ENCODE measurements at regions not wholly inside any gene's neighbourhood (a gene's known extent, or its start where the extent isn't known, plus 50 kb on each side); places are given as distances from the start of the nearest gene placed in this dataset.

DNA sequence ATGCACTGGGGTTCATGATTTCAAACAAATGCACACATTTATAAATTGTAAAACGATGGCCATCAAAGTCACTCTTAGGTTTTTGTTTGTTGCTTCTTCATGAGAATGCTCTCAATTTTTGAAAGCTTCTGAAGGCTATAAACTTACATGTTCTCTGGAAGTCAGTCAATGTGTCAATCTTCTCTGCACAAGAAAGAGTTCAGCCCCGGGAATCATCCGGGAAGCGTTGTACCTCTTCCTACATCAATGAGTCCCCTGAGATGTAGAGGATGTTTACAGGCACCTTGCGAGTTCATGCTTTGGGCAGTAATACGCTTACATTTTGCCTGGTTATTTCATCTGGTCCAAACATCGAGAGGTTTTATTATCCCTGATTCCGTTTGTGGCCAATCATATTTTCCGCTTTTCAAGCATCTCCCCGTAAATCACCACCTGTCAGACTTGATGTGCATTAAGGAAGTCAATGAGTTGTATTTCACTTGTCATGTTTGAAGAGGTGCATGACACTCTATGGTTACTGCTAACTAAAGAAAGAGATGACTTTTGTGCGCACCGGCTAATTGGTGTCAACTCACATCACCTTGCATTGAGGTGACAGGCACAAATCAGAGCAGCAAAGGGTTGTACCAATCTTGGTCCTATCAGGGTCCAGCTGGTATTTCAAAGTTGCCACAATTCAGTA lies 750.7 kb downstream of the SORCS3 start:
- H3K27me3 ChIP-seq (ENCODE audit: control insufficient read depth in 1 of 2, insufficient read depth in 2 of 2, low read length in 2 of 2), result no peaks in the 10 kb centered on the region
- H3K9ac ChIP-seq (ENCODE audit: low read length), result no peak overlapping the region
- H3K36me3 ChIP-seq (ENCODE audit: insufficient read depth, low read length), result no peaks in the 10 kb centered on the region
- no peaks in the 10 kb centered on the region for H3K4me1 ChIP-seq (ENCODE audit: insufficient read depth, low read length)
- no peak overlapping the region for H3K27ac ChIP-seq (ENCODE audit: low read depth, low read length)
- H3K9me3 ChIP-seq (ENCODE audit: low read length), result no peaks in the 10 kb centered on the region
- no peak overlapping the region for H3K4me3 ChIP-seq (ENCODE audit: low read depth in 1 of 2, low read length in 2 of 2)

DNA sequence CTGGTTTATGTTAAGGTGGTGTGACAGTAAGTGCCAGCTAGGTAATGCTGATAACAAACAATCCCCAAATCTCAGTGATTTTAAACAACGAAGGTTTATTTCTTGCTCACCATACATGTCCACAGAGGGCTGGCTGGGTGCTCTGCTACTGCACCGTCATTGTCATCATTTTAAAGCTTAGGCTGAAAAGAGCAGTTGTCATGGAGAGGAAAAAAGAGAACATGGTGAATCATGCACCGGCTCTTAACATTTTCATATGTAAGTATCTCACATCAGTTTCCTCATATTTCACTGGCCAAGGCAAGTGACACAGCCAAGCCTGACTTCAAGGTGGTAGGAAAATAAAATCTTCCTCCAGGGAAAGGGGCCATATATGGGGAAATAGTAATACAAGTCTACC lies 746.9 kb downstream of the SORCS3 start:
- Histone ChIP-seq H3K36me3 (ENCODE audit: insufficient read depth, low read length) (no peaks in the 10 kb centered on the region), H3K9me3 (ENCODE audit: low read length) (no peaks in the 10 kb centered on the region), H3K4me1 (ENCODE audit: insufficient read depth, low read length) (no peaks in the 10 kb centered on the region), H3K9ac (ENCODE audit: low read length) (no peak overlapping the region), H3K27ac (ENCODE audit: low read depth, low read length) (no peak overlapping the region), H3K27me3 (ENCODE audit: control insufficient read depth in 1 of 2, insufficient read depth in 2 of 2, low read length in 2 of 2) (no peaks in the 10 kb centered on the region), H3K4me3 (ENCODE audit: low read depth in 1 of 2, low read length in 2 of 2) (no peak overlapping the region)

DNA sequence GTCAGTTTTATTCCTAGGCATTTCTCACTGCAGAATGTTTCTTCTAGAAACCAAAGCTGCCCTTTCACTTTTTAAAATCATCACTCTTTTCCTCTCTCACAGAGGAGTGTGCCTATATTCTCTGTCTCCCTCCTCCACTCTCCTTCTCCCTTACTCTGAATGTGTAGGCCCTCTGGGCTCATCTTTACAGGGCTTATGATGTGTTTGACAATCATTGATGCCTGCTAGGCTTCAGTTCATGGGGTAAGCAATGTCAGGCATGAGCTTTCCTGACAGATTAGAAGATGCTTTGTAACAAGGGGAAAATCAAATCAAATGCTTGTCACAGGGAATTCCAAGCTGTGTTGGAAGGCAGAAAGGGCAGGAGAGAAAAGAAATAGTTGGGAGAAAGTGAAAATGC lies 742.9 kb downstream of the SORCS3 start:
- no peaks in the 10 kb centered on the region for H3K9me3 ChIP-seq (ENCODE audit: low read length)
- no peaks in the 10 kb centered on the region for H3K27me3 ChIP-seq (ENCODE audit: control insufficient read depth in 1 of 2, insufficient read depth in 2 of 2, low read length in 2 of 2)
- H3K27ac ChIP-seq (ENCODE audit: low read depth, low read length), result no peak overlapping the region
- no peak overlapping the region for H3K4me3 ChIP-seq (ENCODE audit: low read depth in 1 of 2, low read length in 2 of 2)
- H3K4me1 ChIP-seq (ENCODE audit: insufficient read depth, low read length), result no peaks in the 10 kb centered on the region
- no peaks in the 10 kb centered on the region for H3K36me3 ChIP-seq (ENCODE audit: insufficient read depth, low read length)
- H3K9ac ChIP-seq (ENCODE audit: low read length), result no peak overlapping the region

DNA sequence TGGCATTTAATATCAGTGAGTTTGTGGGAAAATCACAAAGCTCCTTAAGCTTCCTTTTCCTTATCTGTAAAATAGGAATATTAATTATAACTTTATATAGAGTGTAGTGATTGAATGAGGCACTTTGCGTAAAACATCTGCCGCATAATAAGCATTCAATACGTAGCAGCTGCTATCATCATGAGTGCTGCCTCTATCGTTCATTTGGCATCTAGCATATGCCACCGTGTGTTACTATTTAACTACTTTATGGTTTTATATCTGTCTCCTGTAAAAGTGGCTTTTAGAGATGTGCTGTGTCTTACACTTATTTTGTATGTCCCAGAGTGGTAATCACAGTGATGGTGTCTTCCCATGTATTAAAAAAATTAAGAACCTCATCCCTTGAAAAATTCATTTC lies 729.6 kb downstream of the SORCS3 start:
- no peaks in the 10 kb centered on the region for H3K4me1 ChIP-seq (ENCODE audit: insufficient read depth, low read length)
- no peak overlapping the region for H3K4me3 ChIP-seq (ENCODE audit: low read depth in 1 of 2, low read length in 2 of 2)
- no peak overlapping the region for H3K27ac ChIP-seq (ENCODE audit: low read depth, low read length)
- H3K36me3 ChIP-seq (ENCODE audit: insufficient read depth, low read length), result no peaks in the 10 kb centered on the region
- H3K9me3 ChIP-seq (ENCODE audit: low read length), result no peaks in the 10 kb centered on the region
- no peaks in the 10 kb centered on the region for H3K27me3 ChIP-seq (ENCODE audit: control insufficient read depth in 1 of 2, insufficient read depth in 2 of 2, low read length in 2 of 2)
- no peak overlapping the region for H3K9ac ChIP-seq (ENCODE audit: low read length)

- Histone ChIP-seq H3K9me3 (ENCODE audit: low read length) (no peaks in the 10 kb centered on the region), H3K4me3 (ENCODE audit: low read depth in 1 of 2, low read length in 2 of 2) (no peak overlapping the region), H3K4me1 (ENCODE audit: insufficient read depth, low read length) (no peaks in the 10 kb centered on the region), H3K27ac (ENCODE audit: low read depth, low read length) (no peak overlapping the region), H3K9ac (ENCODE audit: low read length) (no peak overlapping the region), H3K27me3 (ENCODE audit: control insufficient read depth in 1 of 2, insufficient read depth in 2 of 2, low read length in 2 of 2) (no peaks in the 10 kb centered on the region), H3K36me3 (ENCODE audit: insufficient read depth, low read length) (no peaks in the 10 kb centered on the region)
These were observed 718.6 kb downstream of the SORCS3 start for GRCh38 chr10:105359708-105360107.

DNA sequence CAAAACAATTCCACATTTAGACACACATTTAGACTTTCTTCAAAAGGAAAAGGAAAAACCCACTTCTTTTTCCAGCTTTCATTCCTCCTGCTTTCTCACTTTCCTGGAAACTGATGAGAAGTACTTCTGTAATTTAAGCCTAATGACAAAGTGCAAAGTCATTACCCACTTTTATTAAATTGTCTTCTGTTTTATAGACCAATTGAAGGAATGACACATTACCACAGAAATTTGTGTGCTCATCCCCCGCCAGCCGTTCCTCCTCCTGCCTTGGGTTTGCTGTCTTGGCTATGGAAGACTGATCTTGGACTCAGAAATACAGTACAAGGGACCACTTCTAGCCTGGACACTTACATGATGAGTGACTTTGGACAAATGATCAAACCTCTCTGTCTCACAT lies 717.8 kb downstream of the SORCS3 start:
- H3K36me3 ChIP-seq (ENCODE audit: insufficient read depth, low read length), result no peaks in the 10 kb centered on the region
- no peak overlapping the region for H3K9ac ChIP-seq (ENCODE audit: low read length)
- no peaks in the 10 kb centered on the region for H3K9me3 ChIP-seq (ENCODE audit: low read length)
- H3K27ac ChIP-seq (ENCODE audit: low read depth, low read length), result no peak overlapping the region
- no peaks in the 10 kb centered on the region for H3K4me1 ChIP-seq (ENCODE audit: insufficient read depth, low read length)
- no peaks in the 10 kb centered on the region for H3K27me3 ChIP-seq (ENCODE audit: control insufficient read depth in 1 of 2, insufficient read depth in 2 of 2, low read length in 2 of 2)
- no peak overlapping the region for H3K4me3 ChIP-seq (ENCODE audit: low read depth in 1 of 2, low read length in 2 of 2)

GRCh38 chr10:105356626-105357025 lies 715.5 kb downstream of the SORCS3 start:
- H3K4me3 ChIP-seq (ENCODE audit: low read depth in 1 of 2, low read length in 2 of 2), result no peak overlapping the region

DNA sequence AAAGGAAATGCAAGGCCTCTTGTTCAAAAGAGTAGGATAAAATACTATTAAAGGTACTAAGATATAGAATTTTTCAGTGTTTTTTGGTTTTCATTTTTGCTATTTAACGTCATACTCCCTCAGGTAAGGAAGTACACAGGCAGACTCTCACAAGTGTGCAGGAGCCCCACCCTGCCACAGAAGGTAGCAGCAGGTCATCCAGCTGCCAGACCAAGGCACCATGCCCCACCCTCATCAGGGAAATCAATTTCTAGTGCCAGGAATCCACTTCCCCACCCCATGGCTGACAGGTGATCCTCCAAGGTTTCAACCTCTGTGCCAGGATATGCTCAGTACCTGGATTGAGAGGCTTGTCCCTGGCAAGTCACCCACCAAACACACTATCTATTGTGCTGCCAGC lies 712.9 kb downstream of the SORCS3 start:
- Histone ChIP-seq H3K36me3 (ENCODE audit: insufficient read depth, low read length) (no peaks in the 10 kb centered on the region), H3K27me3 (ENCODE audit: control insufficient read depth in 1 of 2, insufficient read depth in 2 of 2, low read length in 2 of 2) (no peaks in the 10 kb centered on the region), H3K4me3 (ENCODE audit: low read depth in 1 of 2, low read length in 2 of 2) (no peak overlapping the region), H3K9me3 (ENCODE audit: low read length) (no peaks in the 10 kb centered on the region), H3K27ac (ENCODE audit: low read depth, low read length) (no peak overlapping the region), H3K4me1 (ENCODE audit: insufficient read depth, low read length) (no peaks in the 10 kb centered on the region), H3K9ac (ENCODE audit: low read length) (no peak overlapping the region)

More at GRCh38 chr10:105356626-105357025, 715.5 kb downstream of the SORCS3 start:
- Histone ChIP-seq H3K27ac (ENCODE audit: low read depth, low read length) (no peak overlapping the region), H3K27me3 (ENCODE audit: control insufficient read depth in 1 of 2, insufficient read depth in 2 of 2, low read length in 2 of 2) (no peaks in the 10 kb centered on the region), H3K36me3 (ENCODE audit: insufficient read depth, low read length) (no peaks in the 10 kb centered on the region), H3K9me3 (ENCODE audit: low read length) (no peaks in the 10 kb centered on the region), H3K4me1 (ENCODE audit: insufficient read depth, low read length) (no peaks in the 10 kb centered on the region), H3K9ac (ENCODE audit: low read length) (no peak overlapping the region)

GRCh38 chr10:105352827-105353226 lies 711.7 kb downstream of the SORCS3 start:
- no peak overlapping the region for H3K27ac ChIP-seq (ENCODE audit: low read depth, low read length)
- H3K4me1 ChIP-seq (ENCODE audit: insufficient read depth, low read length), result no peaks in the 10 kb centered on the region
- H3K27me3 ChIP-seq (ENCODE audit: control insufficient read depth in 1 of 2, insufficient read depth in 2 of 2, low read length in 2 of 2), result no peaks in the 10 kb centered on the region
- no peaks in the 10 kb centered on the region for H3K36me3 ChIP-seq (ENCODE audit: insufficient read depth, low read length)
- no peak overlapping the region for H3K9ac ChIP-seq (ENCODE audit: low read length)
- H3K9me3 ChIP-seq (ENCODE audit: low read length), result no peaks in the 10 kb centered on the region
- no peak overlapping the region for H3K4me3 ChIP-seq (ENCODE audit: low read depth in 1 of 2, low read length in 2 of 2)

- Histone ChIP-seq H3K9ac (ENCODE audit: low read length) (no peak overlapping the region), H3K4me1 (ENCODE audit: insufficient read depth, low read length) (no peaks in the 10 kb centered on the region), H3K4me3 (ENCODE audit: low read depth in 1 of 2, low read length in 2 of 2) (no peak overlapping the region), H3K27me3 (ENCODE audit: control insufficient read depth in 1 of 2, insufficient read depth in 2 of 2, low read length in 2 of 2) (no peaks in the 10 kb centered on the region), H3K36me3 (ENCODE audit: insufficient read depth, low read length) (no peaks in the 10 kb centered on the region), H3K27ac (ENCODE audit: low read depth, low read length) (no peak overlapping the region), H3K9me3 (ENCODE audit: low read length) (no peaks in the 10 kb centered on the region)
These were observed 711.2 kb downstream of the SORCS3 start for GRCh38 chr10:105352281-105352680.

GRCh38 chr10:105351187-105351586 lies 710.1 kb downstream of the SORCS3 start:
- Histone ChIP-seq H3K36me3 (ENCODE audit: insufficient read depth, low read length) (no peaks in the 10 kb centered on the region), H3K27me3 (ENCODE audit: control insufficient read depth in 1 of 2, insufficient read depth in 2 of 2, low read length in 2 of 2) (no peaks in the 10 kb centered on the region), H3K27ac (ENCODE audit: low read depth, low read length) (no peak overlapping the region), H3K9ac (ENCODE audit: low read length) (no peak overlapping the region), H3K9me3 (ENCODE audit: low read length) (no peaks in the 10 kb centered on the region), H3K4me1 (ENCODE audit: insufficient read depth, low read length) (no peaks in the 10 kb centered on the region), H3K4me3 (ENCODE audit: low read depth in 1 of 2, low read length in 2 of 2) (no peak overlapping the region)

DNA sequence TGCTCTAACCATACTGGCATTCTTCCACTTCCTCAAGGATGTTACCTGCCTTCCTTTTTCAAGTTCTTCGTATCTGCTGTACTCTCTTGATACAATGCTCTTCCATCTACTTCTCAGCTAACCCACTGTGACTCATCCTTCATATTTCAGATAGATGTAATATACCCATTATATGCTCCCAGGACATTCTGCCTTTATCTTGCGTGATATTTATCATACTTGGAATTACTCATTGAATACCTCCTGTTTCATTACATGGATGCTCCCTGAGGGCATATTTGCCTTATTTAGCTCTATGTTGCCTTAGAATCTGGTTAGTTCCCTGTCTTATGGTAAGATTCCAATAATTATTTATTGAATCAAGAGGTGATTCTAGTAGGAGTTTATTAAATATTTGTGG lies 706.4 kb downstream of the SORCS3 start:
- Histone ChIP-seq H3K27me3 (ENCODE audit: control insufficient read depth in 1 of 2, insufficient read depth in 2 of 2, low read length in 2 of 2) (no peaks in the 10 kb centered on the region), H3K36me3 (ENCODE audit: insufficient read depth, low read length) (no peaks in the 10 kb centered on the region), H3K4me1 (ENCODE audit: insufficient read depth, low read length) (no peaks in the 10 kb centered on the region), H3K27ac (ENCODE audit: low read depth, low read length) (no peak overlapping the region), H3K9me3 (ENCODE audit: low read length) (no peaks in the 10 kb centered on the region), H3K4me3 (ENCODE audit: low read depth in 1 of 2, low read length in 2 of 2) (no peak overlapping the region), H3K9ac (ENCODE audit: low read length) (no peak overlapping the region)
